ENCODE measurements at regions not wholly inside any gene's neighbourhood (a gene's known extent, or its start where the extent isn't known, plus 50 kb on each side); places are given as distances from the start of the nearest gene placed in this dataset.
"Not testable (repeated sequence)": the region's sequence is repeated elsewhere in the genome, so short reads cannot be mapped to it uniquely, and the experiment has no call there.

- Mint-ChIP-seq H3K27ac (no peak overlapping the region), H3K4me1 (peaks cover 26% of the 10 kb centered on the region), H3K4me3 (no peak overlapping the region), H3K9me3 (no peaks in the 10 kb centered on the region), H3K27me3 (ENCODE audit: low read depth) (no peaks in the 10 kb centered on the region), H3K36me3 (no peaks in the 10 kb centered on the region)
- POLR2A ChIA-PET: no interaction called here
- no peak for DNase-seq (ENCODE audit: low spot score)
- no peak for TF ChIP-seq NFYB (CRISPR knock-in tag; conservative IDR thresholded peaks at IDR 0.05; ENCODE audit: low read depth)
- no peak for ATAC-seq
- CTCF ChIA-PET: no interaction called here
These were observed 338.4 kb upstream of the FRG2C start for GRCh38 chr3:75325716-75326115.

- no peak for DNase-seq (ENCODE audit: low spot score)
- peaks cover 10% of the 10 kb centered on the region for H3K4me1 Mint-ChIP-seq
- TF ChIP-seq ATF3 (CRISPR knock-in tag; conservative IDR thresholded peaks at IDR 0.05): no peak
- no peak for TF ChIP-seq ZNF232 (CRISPR knock-in tag; IDR thresholded peaks at IDR 0.05)
- no peak for TF ChIP-seq EMX1 (CRISPR knock-in tag; IDR thresholded peaks at IDR 0.05)
- no peak for TF ChIP-seq FOXJ3 (CRISPR knock-in tag; IDR thresholded peaks at IDR 0.05; ENCODE audit: borderline replicate concordance)
- TF ChIP-seq HMGA2 (CRISPR knock-in tag; IDR thresholded peaks at IDR 0.05): no peak
- TF ChIP-seq USF2 (CRISPR knock-in tag; IDR thresholded peaks at IDR 0.05): no peak
- no peak overlapping the region for H3K27ac Mint-ChIP-seq
- no peak for ATAC-seq
- ChIA-PET POLR2A (no interaction called here), CTCF (interaction anchor here (1.6 kb wide), 1 partner anchor 95 kb away, joined by 6 read pairs; no protein-coding TSS in a partner anchor)
- no peaks in the 10 kb centered on the region for H3K27me3 Mint-ChIP-seq (ENCODE audit: low read depth)
- H3K4me3 Mint-ChIP-seq: no peak overlapping the region
- H3K9me3 Mint-ChIP-seq: no peaks in the 10 kb centered on the region
- H3K36me3 Mint-ChIP-seq: no peaks in the 10 kb centered on the region
These were observed 336.7 kb upstream of the FRG2C start for GRCh38 chr3:75327453-75327852.

- Mint-ChIP-seq H3K4me3 (no peak overlapping the region), H3K27ac (no peak overlapping the region), H3K9me3 (peaks cover 5% of the 10 kb centered on the region), H3K4me1 (0 out of 2 replicates have a peak, but pooled peaks cover 6% of the 10 kb centered on the region), H3K36me3 (no peaks in the 10 kb centered on the region), H3K27me3 (ENCODE audit: low read depth) (no peaks in the 10 kb centered on the region)
- DNase-seq (ENCODE audit: low spot score): no peak
- CTCF ChIA-PET: no interaction called here
- TF ChIP-seq NFATC4 (CRISPR knock-in tag; IDR thresholded peaks at IDR 0.05): no peak
- TF ChIP-seq TEAD1 (CRISPR knock-in tag; IDR thresholded peaks at IDR 0.05): no peak
- no peak for TF ChIP-seq CTCF (IDR thresholded peaks at IDR 0.05)
- TF ChIP-seq FOXJ3 (CRISPR knock-in tag; IDR thresholded peaks at IDR 0.05; ENCODE audit: borderline replicate concordance): no peak
- TF ChIP-seq ZBTB21 (CRISPR knock-in tag; IDR thresholded peaks at IDR 0.05; ENCODE audit: borderline replicate concordance): no peak
- no peak for TF ChIP-seq NFYB (CRISPR knock-in tag; conservative IDR thresholded peaks at IDR 0.05; ENCODE audit: low read depth)
- TF ChIP-seq ZNF671 (CRISPR knock-in tag; IDR thresholded peaks at IDR 0.05): no peak
- TF ChIP-seq SMAD4 (CRISPR knock-in tag; IDR thresholded peaks at IDR 0.05): no peak
- TF ChIP-seq NR3C1 (CRISPR knock-in tag; conservative IDR thresholded peaks at IDR 0.05; ENCODE audit: low read depth): no peak
- TF ChIP-seq ZNF425 (CRISPR knock-in tag; conservative IDR thresholded peaks at IDR 0.05): no peak
- no peak for TF ChIP-seq GTF2I (CRISPR knock-in tag; conservative IDR thresholded peaks at IDR 0.05)
- TF ChIP-seq TCF7 (CRISPR knock-in tag; IDR thresholded peaks at IDR 0.05; ENCODE audit: low read depth): no peak
- no peak for TF ChIP-seq USF1 (CRISPR knock-in tag; IDR thresholded peaks at IDR 0.05)
- POLR2A ChIA-PET: no interaction called here
- ATAC-seq: no peak
These were observed 334.5 kb upstream of the FRG2C start for GRCh38 chr3:75329476-75330097.

- POLR2A ChIA-PET; H3K9me3 Mint-ChIP-seq; H3K36me3 Mint-ChIP-seq; H3K27ac Mint-ChIP-seq; H3K27me3 Mint-ChIP-seq (ENCODE audit: low read depth); H3K4me1 Mint-ChIP-seq; ATAC-seq; H3K4me3 Mint-ChIP-seq; DNase-seq (ENCODE audit: low spot score): not testable (repeated sequence)
- CTCF ChIA-PET: interaction anchor here (0.7 kb wide), 1 partner anchor 11 kb away, joined by 4 read pairs; no protein-coding TSS in a partner anchor
These were observed 333.7 kb upstream of the FRG2C start for GRCh38 chr3:75330446-75330845.

GRCh38 chr3:75332090-75332489, 332.0 kb upstream of the FRG2C start:
- POLR2A ChIA-PET: not testable (repeated sequence)

More at GRCh38 chr3:75332090-75332489, 332.0 kb upstream of the FRG2C start:
- H3K36me3 Mint-ChIP-seq; CTCF ChIA-PET; DNase-seq (ENCODE audit: low spot score); H3K9me3 Mint-ChIP-seq; H3K27me3 Mint-ChIP-seq (ENCODE audit: low read depth); H3K4me3 Mint-ChIP-seq; H3K27ac Mint-ChIP-seq; ATAC-seq; H3K4me1 Mint-ChIP-seq: not testable (repeated sequence)

Data from WTC11 (cell line).